H1 (cell line): ENCODE measurements at regions not wholly inside any gene's neighbourhood (a gene's known extent, or its start where the extent isn't known, plus 50 kb on each side); places are given as distances from the start of the nearest gene placed in this dataset.

Experiments
- CEBPB ChIP-seq: IDR thresholded peaks from 2 replicates; pipeline ENCODE4 v1.6.1; 2012; ENCODE audit warnings: low read depth, low read length
- CTBP2 ChIP-seq: IDR thresholded peaks from 2 replicates; pipeline ENCODE4 v1.7.0; 2011; ENCODE audit warnings: borderline replicate concordance, mild to moderate bottlenecking, moderate library complexity, mixed read lengths, low read length; ENCODE audit not compliant: insufficient read depth, insufficient read length
- KDM4A ChIP-seq: IDR thresholded peaks from one replicate; pipeline ENCODE4 v1.7.1; 2012; ENCODE audit warnings: low read depth, mild to moderate bottlenecking, moderate library complexity, low read length, inconsistent platforms; ENCODE audit not compliant: severe bottlenecking
- POU5F1 ChIP-seq: IDR thresholded peaks from 2 replicates; pipeline ENCODE4 v1.6.1; 2011; ENCODE audit warnings: low read depth, mild to moderate bottlenecking, low read length, moderate library complexity
- RBBP5 ChIP-seq: IDR thresholded peaks from 2 replicates; pipeline ENCODE4 v1.7.1; 2012; ENCODE audit warnings: low read depth, mild to moderate bottlenecking, inconsistent platforms, low read length, moderate library complexity, borderline replicate concordance
- RFX5 ChIP-seq: IDR thresholded peaks from 2 replicates; pipeline ENCODE4 v1.6.1; 2011; ENCODE audit warnings: low read depth, low read length, improper control_type of control experiment, borderline replicate concordance
- TAF1 ChIP-seq: IDR thresholded peaks from 2 replicates; pipeline ENCODE4 v1.6.1; 2011; ENCODE audit warnings: mild to moderate bottlenecking, low read depth, low read length
- TCF12 ChIP-seq: IDR thresholded peaks from 2 replicates; pipeline ENCODE4 v1.6.1; 2011; ENCODE audit warnings: low read depth, mild to moderate bottlenecking, low read length

DNA sequence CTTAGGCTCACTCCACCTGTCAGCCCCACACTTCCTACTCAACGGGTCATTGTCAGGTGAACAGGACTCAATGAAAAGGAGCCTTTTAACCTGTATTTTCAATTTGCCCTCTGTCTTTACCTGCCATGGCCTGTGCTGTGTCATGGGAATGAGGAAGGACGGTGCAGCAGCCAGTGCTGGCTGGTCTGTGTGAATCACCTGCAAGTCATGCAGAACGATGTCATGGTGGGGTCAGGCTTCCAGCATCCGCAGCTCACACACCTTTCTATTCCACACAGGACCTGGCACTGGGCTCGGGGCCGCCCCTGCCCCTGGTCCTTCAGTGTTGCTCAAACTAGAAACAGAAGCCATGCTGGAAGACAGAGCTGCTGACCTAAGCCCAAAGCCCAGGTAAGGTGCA lies 188.7 kb upstream of the GMDS start (continued):
- no peak for TF ChIP-seq RBBP5
- no peak for TF ChIP-seq CEBPB
- TF ChIP-seq POU5F1, result no peak
- TF ChIP-seq RFX5, result no peak
- TF ChIP-seq CTBP2, result no peak
- no peak for TF ChIP-seq TCF12
- TF ChIP-seq TAF1, result no peak
- no peak for TF ChIP-seq KDM4A
- TF ChIP-seq, all 59 proteins: peak for 0
